ENCODE measurements at regions not wholly inside any gene's neighbourhood (a gene's known extent, or its start where the extent isn't known, plus 50 kb on each side); places are given as distances from the start of the nearest gene placed in this dataset.

GRCh38 chr1:201686714-201687455 is 142.1 kb upstream of the IPO9 start:
- H3K27ac Mint-ChIP-seq, result peak overlapping the region in 2 of 3 experiments; percentile 28 to 87
- H3K36me3 Mint-ChIP-seq (ENCODE audit: low read depth), result no peaks in the 10 kb centered on the region
- no peaks in the 10 kb centered on the region for H3K27me3 Mint-ChIP-seq (ENCODE audit: low read depth)
- no peaks in the 10 kb centered on the region for H3K9me3 Mint-ChIP-seq
- peaks cover 23% of the 10 kb centered on the region for H3K4me1 Mint-ChIP-seq
- no peak for TF ChIP-seq CTCF (IDR thresholded peaks at IDR 0.05; ENCODE audit: unreplicated experiment in 3 of 3)
- H3K4me3 Mint-ChIP-seq, result no peak overlapping the region

DNA sequence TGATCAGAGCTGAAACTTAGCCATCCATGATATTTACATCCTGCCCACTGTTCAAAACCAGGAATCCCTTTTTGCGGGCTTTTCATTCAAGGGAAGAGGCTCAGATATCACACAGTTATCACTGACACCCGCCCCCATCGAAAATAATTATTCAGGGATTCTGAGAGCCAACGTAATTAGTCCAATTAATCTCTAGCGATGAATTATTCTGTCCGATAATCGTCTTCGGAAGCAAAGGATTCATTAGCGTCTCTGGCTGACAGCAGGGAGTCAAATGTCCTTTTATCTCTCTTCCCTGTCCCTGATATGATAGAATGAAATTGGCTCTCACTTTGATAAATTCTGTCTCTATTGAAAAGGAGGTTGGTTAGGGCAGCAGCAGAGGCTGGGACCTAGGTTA is 140.4 kb upstream of the IPO9 start:
- no peaks in the 10 kb centered on the region for H3K9me3 Mint-ChIP-seq
- H3K27me3 Mint-ChIP-seq (ENCODE audit: low read depth), result no peaks in the 10 kb centered on the region
- H3K36me3 Mint-ChIP-seq (ENCODE audit: low read depth), result no peaks in the 10 kb centered on the region
- peaks cover 23% of the 10 kb centered on the region for H3K4me1 Mint-ChIP-seq
- TF ChIP-seq CTCF (IDR thresholded peaks at IDR 0.05; ENCODE audit: unreplicated experiment in 3 of 3), result no peak
- H3K4me3 Mint-ChIP-seq, result no peak overlapping the region
- H3K27ac Mint-ChIP-seq, result no peak overlapping the region

DNA sequence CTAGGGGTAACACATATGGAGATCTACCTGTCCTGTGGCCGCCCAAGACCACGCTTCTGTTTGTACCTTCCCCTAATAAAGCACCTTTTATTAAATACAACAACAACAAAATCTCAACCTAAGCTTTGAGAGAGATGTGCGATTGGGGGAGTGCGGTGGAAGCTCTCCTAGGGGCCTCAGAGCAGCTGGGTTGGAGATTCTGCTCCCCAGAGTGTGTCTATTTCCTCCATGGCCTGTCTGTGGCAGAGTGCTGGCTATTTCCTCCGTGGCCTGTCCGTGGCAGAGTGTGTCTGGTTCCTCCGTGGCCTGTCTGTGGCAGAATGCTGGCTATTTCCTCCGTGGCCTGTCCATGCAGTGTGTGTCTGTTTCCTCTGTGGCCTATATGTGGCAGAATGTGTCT is 139.3 kb upstream of the IPO9 start:
- no peak overlapping the region for H3K4me3 Mint-ChIP-seq
- H3K4me1 Mint-ChIP-seq, result peaks cover 23% of the 10 kb centered on the region
- H3K27me3 Mint-ChIP-seq (ENCODE audit: low read depth), result peaks cover 5% of the 10 kb centered on the region
- no peaks in the 10 kb centered on the region for H3K9me3 Mint-ChIP-seq
- no peak for TF ChIP-seq CTCF (IDR thresholded peaks at IDR 0.05; ENCODE audit: unreplicated experiment in 3 of 3)
- no peak overlapping the region for H3K27ac Mint-ChIP-seq
- H3K36me3 Mint-ChIP-seq (ENCODE audit: low read depth), result no peaks in the 10 kb centered on the region

GRCh38 chr1:201690528-201690927 is 138.4 kb upstream of the IPO9 start:
- Mint-ChIP-seq H3K9me3 (no peaks in the 10 kb centered on the region), H3K4me1 (peaks cover 18% of the 10 kb centered on the region)

DNA sequence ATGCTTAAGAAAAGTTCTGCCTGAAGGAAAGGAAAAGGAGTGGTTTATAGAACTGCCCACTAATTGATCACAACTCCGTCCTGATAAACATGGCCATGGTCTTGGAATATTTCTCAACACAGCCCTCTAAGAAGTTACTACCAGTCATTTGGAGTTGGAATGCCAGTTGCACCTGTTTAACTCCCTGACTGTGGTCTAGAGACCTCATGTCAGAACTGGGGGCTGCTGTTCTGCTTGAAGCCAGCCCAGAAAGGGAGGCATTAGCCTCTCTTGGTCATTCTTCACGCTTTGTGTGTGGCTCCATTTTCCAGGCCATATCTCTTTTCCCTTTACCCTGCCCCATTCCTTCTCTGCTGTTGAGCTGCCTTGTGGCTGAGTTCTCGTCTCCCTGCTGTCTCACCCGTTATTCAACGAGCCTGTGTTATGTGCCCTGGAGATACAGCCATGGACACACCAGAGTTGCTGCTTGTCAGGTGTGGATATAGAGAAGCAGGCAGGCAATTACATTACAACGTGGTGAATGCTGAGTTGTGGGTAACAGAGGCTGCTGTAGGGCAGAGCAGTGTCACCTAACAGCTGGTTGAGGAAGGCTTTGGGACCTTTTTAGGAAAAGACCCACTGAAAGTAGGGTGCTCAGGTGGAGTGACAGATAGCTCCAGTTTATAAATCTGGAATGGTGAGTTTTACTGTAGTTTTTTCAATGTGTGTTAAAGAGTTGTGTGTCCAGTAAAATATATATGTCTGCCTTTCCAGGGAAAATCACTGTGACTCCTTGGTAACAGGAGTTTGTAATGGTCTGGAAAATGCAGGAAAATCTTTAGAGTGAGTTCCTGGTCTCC is 137.0 kb upstream of the IPO9 start:
- H3K4me1 Mint-ChIP-seq, result peaks cover 9% of the 10 kb centered on the region

More at GRCh38 chr1:201690528-201690927, 138.4 kb upstream of the IPO9 start:
- Mint-ChIP-seq H3K27me3 (ENCODE audit: low read depth) (peaks cover 6% of the 10 kb centered on the region), H3K36me3 (ENCODE audit: low read depth) (no peaks in the 10 kb centered on the region), H3K27ac (no peak overlapping the region), H3K4me3 (no peak overlapping the region)
- TF ChIP-seq CTCF (IDR thresholded peaks at IDR 0.05; ENCODE audit: unreplicated experiment in 3 of 3), result no peak

More for the DNA sequence above, 137.0 kb upstream of the IPO9 start:
- Mint-ChIP-seq H3K27me3 (ENCODE audit: low read depth) (peaks cover 6% of the 10 kb centered on the region), H3K4me3 (no peak overlapping the region), H3K27ac (no peak overlapping the region), H3K9me3 (no peaks in the 10 kb centered on the region), H3K36me3 (ENCODE audit: low read depth) (no peaks in the 10 kb centered on the region)
- TF ChIP-seq CTCF (IDR thresholded peaks at IDR 0.05; ENCODE audit: unreplicated experiment in 3 of 3), result no peak
